ENCODE measurements at regions not wholly inside any gene's neighbourhood (a gene's known extent, or its start where the extent isn't known, plus 50 kb on each side); places are given as distances from the start of the nearest gene placed in this dataset.

GRCh38 chr3:176931991-176932390 is 265.3 kb downstream of the TBL1XR1 start:
- no peak for DNase-seq (ENCODE audit: low read depth)
- Histone ChIP-seq H3K27me3 (ENCODE audit: control insufficient read depth, insufficient read depth, low read length) (no peaks in the 10 kb centered on the region), H3K4me3 (ENCODE audit: low read depth, low read length) (no peak overlapping the region), H3K36me3 (ENCODE audit: control insufficient read depth, insufficient read depth, low read length) (no peaks in the 10 kb centered on the region)
- TF ChIP-seq, protein P1, sequence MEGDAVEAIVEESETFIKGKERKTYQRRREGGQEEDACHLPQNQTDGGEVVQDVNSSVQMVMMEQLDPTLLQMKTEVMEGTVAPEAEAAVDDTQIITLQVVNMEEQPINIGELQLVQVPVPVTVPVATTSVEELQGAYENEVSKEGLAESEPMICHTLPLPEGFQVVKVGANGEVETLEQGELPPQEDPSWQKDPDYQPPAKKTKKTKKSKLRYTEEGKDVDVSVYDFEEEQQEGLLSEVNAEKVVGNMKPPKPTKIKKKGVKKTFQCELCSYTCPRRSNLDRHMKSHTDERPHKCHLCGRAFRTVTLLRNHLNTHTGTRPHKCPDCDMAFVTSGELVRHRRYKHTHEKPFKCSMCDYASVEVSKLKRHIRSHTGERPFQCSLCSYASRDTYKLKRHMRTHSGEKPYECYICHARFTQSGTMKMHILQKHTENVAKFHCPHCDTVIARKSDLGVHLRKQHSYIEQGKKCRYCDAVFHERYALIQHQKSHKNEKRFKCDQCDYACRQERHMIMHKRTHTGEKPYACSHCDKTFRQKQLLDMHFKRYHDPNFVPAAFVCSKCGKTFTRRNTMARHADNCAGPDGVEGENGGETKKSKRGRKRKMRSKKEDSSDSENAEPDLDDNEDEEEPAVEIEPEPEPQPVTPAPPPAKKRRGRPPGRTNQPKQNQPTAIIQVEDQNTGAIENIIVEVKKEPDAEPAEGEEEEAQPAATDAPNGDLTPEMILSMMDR (IDR thresholded peaks at IDR 0.05; ENCODE audit: insufficient read depth, low read length, poor library complexity, severe bottlenecking): no peak

- TF ChIP-seq, protein P1 (IDR thresholded peaks at IDR 0.05; ENCODE audit: insufficient read depth, low read length, poor library complexity, severe bottlenecking): no peak
- Histone ChIP-seq H3K27me3 (ENCODE audit: control insufficient read depth, insufficient read depth, low read length) (no peaks in the 10 kb centered on the region), H3K36me3 (ENCODE audit: control insufficient read depth, insufficient read depth, low read length) (no peaks in the 10 kb centered on the region), H3K4me3 (ENCODE audit: low read depth, low read length) (no peak overlapping the region)
- DNase-seq (ENCODE audit: low read depth): no peak
Measured at GRCh38 chr3:176930942-176931341, 266.3 kb downstream of the TBL1XR1 start.

DNA sequence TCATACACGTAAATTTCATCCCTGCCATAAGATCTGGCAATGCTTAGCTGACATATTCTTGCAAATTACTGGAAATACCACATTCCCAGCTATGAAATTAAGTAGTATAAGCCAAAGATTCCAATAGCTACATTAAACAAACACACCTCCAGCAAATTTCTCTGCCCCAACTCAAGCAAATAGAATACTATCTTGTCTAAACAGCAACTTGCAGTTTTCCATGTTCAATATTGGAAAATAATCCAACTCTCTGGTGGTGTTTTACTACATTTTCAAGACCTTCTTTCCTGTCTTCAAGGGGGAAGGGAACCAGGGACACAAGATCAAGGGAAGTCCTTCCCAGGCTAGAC is 268.7 kb downstream of the TBL1XR1 start:
- H3K36me3 ChIP-seq (ENCODE audit: control insufficient read depth, insufficient read depth, low read length): no peaks in the 10 kb centered on the region
- no peak for DNase-seq (ENCODE audit: low read depth)
- no peaks in the 10 kb centered on the region for H3K27me3 ChIP-seq (ENCODE audit: control insufficient read depth, insufficient read depth, low read length)
- H3K4me3 ChIP-seq (ENCODE audit: low read depth, low read length): no peak overlapping the region
- TF ChIP-seq, protein P1 (IDR thresholded peaks at IDR 0.05; ENCODE audit: insufficient read depth, low read length, poor library complexity, severe bottlenecking): no peak

DNA sequence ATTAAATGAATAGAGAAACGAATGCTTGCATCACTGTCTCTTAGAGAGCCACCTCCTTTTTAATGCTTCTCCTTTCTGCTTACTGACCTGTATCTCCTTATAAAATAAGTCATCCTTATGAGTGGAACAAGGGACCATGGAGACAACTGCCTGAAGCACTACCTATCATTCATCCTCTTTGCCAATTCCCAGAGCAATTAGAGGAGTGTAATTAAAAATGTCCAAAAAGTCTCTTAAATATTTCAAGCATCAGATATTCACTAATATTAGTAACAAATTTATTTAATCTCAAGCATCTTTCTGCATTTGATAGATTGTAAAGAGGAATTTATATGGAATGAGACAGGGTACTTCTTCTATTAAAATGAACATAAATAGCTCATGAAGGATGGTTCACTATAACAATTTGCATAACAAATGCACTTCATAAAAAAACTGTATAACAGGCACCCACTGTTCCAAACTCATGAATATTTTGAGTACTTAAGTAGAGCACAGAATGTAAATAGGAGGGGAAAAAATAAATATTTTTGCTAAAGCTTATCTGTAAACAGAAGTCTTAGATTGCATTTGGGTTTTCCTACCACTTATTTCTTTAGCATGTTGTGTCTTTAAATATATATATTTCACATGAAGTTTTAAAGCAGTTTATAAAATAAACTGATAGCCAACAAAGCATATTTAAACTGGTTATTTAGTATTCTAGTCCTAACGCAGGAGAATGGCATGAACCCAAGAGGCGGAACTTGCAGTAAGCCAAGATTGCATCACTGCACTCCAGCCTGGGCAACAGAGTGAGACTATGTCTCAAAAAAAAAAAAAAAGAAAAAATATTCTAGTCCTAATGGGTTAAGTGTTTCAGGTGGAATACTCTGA is 269.3 kb downstream of the TBL1XR1 start:
- no peaks in the 10 kb centered on the region for H3K27me3 ChIP-seq (ENCODE audit: control insufficient read depth, insufficient read depth, low read length)
- no peak for DNase-seq (ENCODE audit: low read depth)
- H3K36me3 ChIP-seq (ENCODE audit: control insufficient read depth, insufficient read depth, low read length): no peaks in the 10 kb centered on the region
- H3K4me3 ChIP-seq (ENCODE audit: low read depth, low read length): no peak overlapping the region
- TF ChIP-seq, protein P1 (IDR thresholded peaks at IDR 0.05; ENCODE audit: insufficient read depth, low read length, poor library complexity, severe bottlenecking): no peak

- DNase-seq (ENCODE audit: low read depth): no peak
- H3K27me3 ChIP-seq (ENCODE audit: control insufficient read depth, insufficient read depth, low read length): no peaks in the 10 kb centered on the region
- H3K36me3 ChIP-seq (ENCODE audit: control insufficient read depth, insufficient read depth, low read length): no peaks in the 10 kb centered on the region
- H3K4me3 ChIP-seq (ENCODE audit: low read depth, low read length): no peak overlapping the region
- TF ChIP-seq, protein P1 (IDR thresholded peaks at IDR 0.05; ENCODE audit: insufficient read depth, low read length, poor library complexity, severe bottlenecking): no peak
Measured at GRCh38 chr3:176927280-176927679, 270.0 kb downstream of the TBL1XR1 start.

- no peaks in the 10 kb centered on the region for H3K27me3 ChIP-seq (ENCODE audit: control insufficient read depth, insufficient read depth, low read length)
- H3K36me3 ChIP-seq (ENCODE audit: control insufficient read depth, insufficient read depth, low read length): no peaks in the 10 kb centered on the region
- TF ChIP-seq, protein P1 (IDR thresholded peaks at IDR 0.05; ENCODE audit: insufficient read depth, low read length, poor library complexity, severe bottlenecking): no peak
- DNase-seq (ENCODE audit: low read depth): no peak
- H3K4me3 ChIP-seq (ENCODE audit: low read depth, low read length): no peak overlapping the region
Measured at GRCh38 chr3:176926688-176927087, 270.6 kb downstream of the TBL1XR1 start.

Measured in kidney epithelial cell (primary cell).